ENCODE measurements at regions not wholly inside any gene's neighbourhood (a gene's known extent, or its start where the extent isn't known, plus 50 kb on each side); places are given as distances from the start of the nearest gene placed in this dataset.
A peak's percentile ranks its signal among the peaks of the same experiment; 100 is the strongest.

DNA sequence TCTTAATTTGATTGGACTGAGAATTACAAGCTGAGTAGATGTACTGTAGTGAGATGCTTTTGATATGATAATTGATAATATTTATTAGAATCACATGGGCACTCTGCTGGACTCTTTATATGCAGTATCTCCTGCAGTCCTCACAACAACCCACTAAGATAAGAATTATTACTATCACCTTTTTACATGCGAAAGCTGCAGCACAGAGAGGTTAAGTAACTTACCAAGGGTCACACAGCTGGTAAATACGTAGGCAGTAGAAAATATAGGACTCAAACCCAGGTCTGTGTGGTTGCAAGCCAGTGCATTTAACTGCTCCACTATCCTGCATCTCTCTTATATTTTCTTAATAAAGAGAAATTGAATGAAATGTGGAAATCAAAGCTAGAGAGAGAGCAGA lies 392.8 kb upstream of the RORA start:
- ATAC-seq (no peak), DNase-seq (no peak)
- WGBS, 2 donors, result 85 to 87% methylated on average over 2 of the region's 2 CpGs
- Histone ChIP-seq H3K4me3 (no peak overlapping the region), H3K36me3 (no peaks in the 10 kb centered on the region), H3K9me3 (peaks cover 0 to 19% (median 6%) of the 10 kb centered on the region in 11 donors), H3K27ac (no peak overlapping the region), H3K27me3 (peaks cover 0 to 36% (median 8%) of the 10 kb centered on the region in 7 donors), H3K4me1 (no peaks in the 10 kb centered on the region)
- TF ChIP-seq, protein P1, sequence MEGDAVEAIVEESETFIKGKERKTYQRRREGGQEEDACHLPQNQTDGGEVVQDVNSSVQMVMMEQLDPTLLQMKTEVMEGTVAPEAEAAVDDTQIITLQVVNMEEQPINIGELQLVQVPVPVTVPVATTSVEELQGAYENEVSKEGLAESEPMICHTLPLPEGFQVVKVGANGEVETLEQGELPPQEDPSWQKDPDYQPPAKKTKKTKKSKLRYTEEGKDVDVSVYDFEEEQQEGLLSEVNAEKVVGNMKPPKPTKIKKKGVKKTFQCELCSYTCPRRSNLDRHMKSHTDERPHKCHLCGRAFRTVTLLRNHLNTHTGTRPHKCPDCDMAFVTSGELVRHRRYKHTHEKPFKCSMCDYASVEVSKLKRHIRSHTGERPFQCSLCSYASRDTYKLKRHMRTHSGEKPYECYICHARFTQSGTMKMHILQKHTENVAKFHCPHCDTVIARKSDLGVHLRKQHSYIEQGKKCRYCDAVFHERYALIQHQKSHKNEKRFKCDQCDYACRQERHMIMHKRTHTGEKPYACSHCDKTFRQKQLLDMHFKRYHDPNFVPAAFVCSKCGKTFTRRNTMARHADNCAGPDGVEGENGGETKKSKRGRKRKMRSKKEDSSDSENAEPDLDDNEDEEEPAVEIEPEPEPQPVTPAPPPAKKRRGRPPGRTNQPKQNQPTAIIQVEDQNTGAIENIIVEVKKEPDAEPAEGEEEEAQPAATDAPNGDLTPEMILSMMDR (IDR thresholded peaks at IDR 0.05), result no peak
- intact Hi-C loops (cut with DNase I), result no loop called here

DNA sequence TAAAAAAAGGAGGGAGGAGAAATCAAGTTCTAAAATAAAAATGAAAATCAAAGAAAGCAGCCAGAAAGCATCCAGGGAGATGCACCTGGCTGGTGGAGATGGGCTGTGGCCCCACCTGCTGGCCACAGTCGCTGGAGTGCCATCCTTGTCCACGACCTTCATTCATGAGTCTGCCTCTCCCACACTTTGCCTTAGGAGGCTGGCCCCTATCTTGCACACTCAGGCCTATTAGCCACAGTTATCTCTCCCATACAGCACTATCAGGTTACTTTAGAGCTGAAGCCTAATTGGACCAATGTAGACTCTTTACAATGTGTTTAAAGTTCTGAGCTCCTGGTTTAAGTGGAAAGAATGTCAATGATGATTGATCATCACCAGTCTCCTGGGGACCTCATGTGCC lies 392.0 kb upstream of the RORA start:
- no peak overlapping the region for H3K27ac ChIP-seq
- no peak for ATAC-seq
- 0% methylated on average over 2 of the region's 2 CpGs for WGBS, 2 donors
- no peak for DNase-seq
- intact Hi-C loops (cut with DNase I), result no loop called here
- no peak overlapping the region for H3K4me3 ChIP-seq
- H3K9me3 ChIP-seq, result peaks cover 0 to 26% (median 6%) of the 10 kb centered on the region in 11 donors
- TF ChIP-seq, protein P1 (IDR thresholded peaks at IDR 0.05), result peak in 6 of 9 donors; percentile 31 to 52 (median 38)
- H3K4me1 ChIP-seq, result no peaks in the 10 kb centered on the region
- no peaks in the 10 kb centered on the region for H3K36me3 ChIP-seq
- peaks cover 0 to 29% (median 3%) of the 10 kb centered on the region in 7 donors for H3K27me3 ChIP-seq

DNA sequence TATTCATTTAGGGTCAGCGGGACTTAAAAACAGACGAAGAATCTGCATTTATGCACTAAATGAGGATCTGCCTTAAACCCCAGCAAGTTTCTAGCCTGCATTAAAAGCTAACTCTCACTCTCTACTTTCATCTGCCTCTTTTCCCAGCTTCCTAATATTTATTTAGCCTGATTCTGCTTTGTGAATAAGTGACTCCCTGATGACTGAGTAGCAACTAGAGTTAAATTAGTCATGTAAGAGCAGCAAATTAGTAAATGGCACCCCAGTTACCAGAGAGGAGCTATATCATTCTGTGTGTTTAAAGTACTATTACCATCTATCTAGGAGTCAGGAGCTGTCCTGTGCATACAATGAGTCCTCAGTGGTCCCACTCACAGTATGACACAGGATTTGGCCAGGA lies 391.0 kb upstream of the RORA start:
- intact Hi-C loops (cut with DNase I), result no loop called here
- Histone ChIP-seq H3K27ac (no peak overlapping the region), H3K36me3 (no peaks in the 10 kb centered on the region), H3K27me3 (peaks cover 0 to 26% (median 3%) of the 10 kb centered on the region in 7 donors), H3K9me3 (peaks cover 0 to 36% (median 11%) of the 10 kb centered on the region in 11 donors), H3K4me1 (no peaks in the 10 kb centered on the region), H3K4me3 (no peak overlapping the region)
- WGBS, 2 donors, result 87 to 89% methylated on average over 2 of the region's 2 CpGs
- no peak for DNase-seq
- no peak for ATAC-seq
- TF ChIP-seq, protein P1 (IDR thresholded peaks at IDR 0.05), result no peak

DNA sequence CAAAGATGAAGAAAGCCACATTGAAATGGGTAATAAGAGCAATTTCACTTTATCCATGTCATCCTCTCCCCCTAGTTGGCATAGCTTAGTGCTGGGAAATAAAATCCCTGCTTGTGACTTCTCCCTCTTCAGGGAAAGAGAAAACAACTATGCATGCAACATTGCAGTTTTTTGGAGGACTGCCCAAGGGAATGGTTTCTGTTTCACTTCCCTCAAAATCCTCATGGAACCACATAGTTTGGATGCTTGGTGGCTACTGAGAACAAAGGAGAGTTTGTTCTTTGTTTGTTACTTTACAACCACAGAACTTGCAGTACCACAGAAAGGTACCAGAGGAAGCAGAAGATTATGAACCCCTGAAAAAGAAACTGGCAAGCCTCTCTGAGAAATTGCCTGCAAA lies 384.6 kb upstream of the RORA start:
- H3K36me3 ChIP-seq, result no peaks in the 10 kb centered on the region
- DNase-seq (no peak), ATAC-seq (no peak)
- TF ChIP-seq, protein P1 (IDR thresholded peaks at IDR 0.05), result no peak
- no peak overlapping the region for H3K4me3 ChIP-seq
- H3K27ac ChIP-seq, result no peak overlapping the region
- H3K9me3 ChIP-seq, result peaks cover 0 to 57% (median 33%) of the 10 kb centered on the region in 11 donors
- H3K4me1 ChIP-seq, result no peaks in the 10 kb centered on the region
- peaks cover 0 to 5% (median 0%) of the 10 kb centered on the region in 7 donors for H3K27me3 ChIP-seq
- intact Hi-C loops (cut with DNase I), result no loop called here

Measured in heart right ventricle (tissue), 16 donors.